ENCODE measurements at regions not wholly inside any gene's neighbourhood (a gene's known extent, or its start where the extent isn't known, plus 50 kb on each side); places are given as distances from the start of the nearest gene placed in this dataset.

DNA sequence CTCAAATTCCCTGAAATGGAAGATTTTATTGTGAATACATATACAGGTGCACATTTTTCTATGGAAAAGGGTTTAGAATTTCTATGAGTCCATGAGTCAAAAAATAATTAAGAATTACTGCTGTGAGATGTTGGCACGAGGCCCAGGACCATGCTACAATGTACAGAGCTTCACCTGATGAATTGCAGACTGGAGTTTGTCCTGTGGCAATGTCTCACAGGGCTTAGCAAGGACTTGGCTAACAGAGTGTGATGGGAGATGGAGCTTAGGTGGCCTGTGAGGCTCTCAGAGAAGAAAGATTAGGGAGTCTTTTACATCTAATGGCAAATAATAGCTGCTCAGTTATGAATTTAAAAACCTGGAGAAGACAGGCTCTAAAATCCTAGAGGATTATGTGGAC, 219.5 kb upstream of the CBLB start:
- TF ChIP-seq CTCF (IDR thresholded peaks at IDR 0.05; ENCODE audit: unreplicated experiment) = no peak
- H3K9me3 Mint-ChIP-seq (ENCODE audit: unreplicated experiment) = no peaks in the 10 kb centered on the region
- H3K27me3 Mint-ChIP-seq (ENCODE audit: insufficient read depth, unreplicated experiment) = no peaks in the 10 kb centered on the region
- CTCF ChIA-PET = interaction anchor here (0.6 kb wide), 1 partner anchor 10 kb away, joined by 3 read pairs; no protein-coding TSS in a partner anchor
- H3K36me3 Mint-ChIP-seq (ENCODE audit: insufficient read depth, unreplicated experiment) = no peaks in the 10 kb centered on the region
- no peak overlapping the region for H3K27ac Mint-ChIP-seq (ENCODE audit: low read depth, unreplicated experiment)
- intact Hi-C loops (cut with micrococcal nuclease) = no loop called here
- BruUV-seq (replicated peaks) = no TSS peak
- no peaks in the 10 kb centered on the region for H3K4me1 Mint-ChIP-seq (ENCODE audit: insufficient read depth, unreplicated experiment)
- H3K4me3 Mint-ChIP-seq (ENCODE audit: unreplicated experiment) = no peak overlapping the region
- peak; percentile 5 for DNase-seq (ENCODE audit: unreplicated experiment)
- POLR2A ChIA-PET = interaction anchor here (1.2 kb wide), 1 partner anchor 8 kb away, joined by 3 read pairs; no protein-coding TSS in a partner anchor

DNA sequence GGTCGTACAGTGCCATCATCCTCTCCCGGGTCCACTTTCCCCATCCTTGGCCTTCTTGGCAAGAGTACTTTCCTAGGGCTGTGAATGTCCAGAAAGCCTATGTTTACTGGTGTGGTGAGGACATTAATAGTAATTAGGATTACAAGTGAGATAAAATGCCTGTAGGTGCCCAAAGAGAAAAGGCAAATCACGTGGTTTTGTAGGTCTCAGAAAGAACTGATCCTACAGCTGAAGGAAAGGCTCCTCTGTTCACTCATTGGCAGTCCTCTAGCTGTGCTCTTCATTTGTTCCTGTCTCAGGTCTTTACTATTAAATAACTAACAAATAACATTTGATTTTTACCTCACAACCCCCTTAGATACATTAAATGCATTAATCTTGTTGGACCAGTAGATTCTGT, 220.1 kb upstream of the CBLB start:
- no peak for DNase-seq (ENCODE audit: unreplicated experiment)
- ChIA-PET POLR2A (no interaction called here), CTCF (no interaction called here)
- no peak overlapping the region for H3K4me3 Mint-ChIP-seq (ENCODE audit: unreplicated experiment)
- no TSS peak for BruUV-seq (replicated peaks)
- no peaks in the 10 kb centered on the region for H3K9me3 Mint-ChIP-seq (ENCODE audit: unreplicated experiment)
- H3K36me3 Mint-ChIP-seq (ENCODE audit: insufficient read depth, unreplicated experiment) = no peaks in the 10 kb centered on the region
- H3K4me1 Mint-ChIP-seq (ENCODE audit: insufficient read depth, unreplicated experiment) = no peaks in the 10 kb centered on the region
- no peak overlapping the region for H3K27ac Mint-ChIP-seq (ENCODE audit: low read depth, unreplicated experiment)
- intact Hi-C loops (cut with micrococcal nuclease) = no loop called here
- no peak for TF ChIP-seq CTCF (IDR thresholded peaks at IDR 0.05; ENCODE audit: unreplicated experiment)
- H3K27me3 Mint-ChIP-seq (ENCODE audit: insufficient read depth, unreplicated experiment) = no peaks in the 10 kb centered on the region

DNA sequence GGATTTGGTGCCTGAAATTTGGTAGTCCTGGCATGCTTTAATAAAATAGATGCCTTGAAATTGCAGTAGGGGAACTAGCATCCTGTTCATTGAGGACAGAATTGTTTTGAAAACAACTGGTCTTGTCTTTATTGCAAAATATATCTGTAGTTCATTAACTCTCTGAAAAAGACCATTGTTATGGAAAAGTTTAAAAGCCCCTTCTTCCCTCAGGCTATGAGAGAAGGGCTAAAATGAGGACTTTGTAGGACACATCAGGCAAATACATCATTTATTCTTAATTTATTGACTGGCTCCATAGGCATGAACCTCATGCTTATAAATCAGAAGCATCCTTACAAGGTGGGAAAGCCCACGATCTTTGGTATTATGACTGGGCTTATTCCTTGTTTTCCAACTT, 221.0 kb upstream of the CBLB start:
- no peaks in the 10 kb centered on the region for H3K27me3 Mint-ChIP-seq (ENCODE audit: insufficient read depth, unreplicated experiment)
- POLR2A ChIA-PET = interaction anchor here (1.4 kb wide), 1 partner anchor 13 kb away, joined by 4 read pairs; no protein-coding TSS in a partner anchor

GRCh38 chr3:106092792-106093191, 224.0 kb upstream of the CBLB start:
- intact Hi-C loops (cut with micrococcal nuclease) = no loop called here
- CTCF ChIA-PET = interaction anchor here (0.6 to 0.7 kb wide), 2 partner anchors 93 to 255 kb away, joined by 3 read pairs; no protein-coding TSS in a partner anchor
- POLR2A ChIA-PET = no interaction called here
- H3K4me3 Mint-ChIP-seq (ENCODE audit: unreplicated experiment) = no peak overlapping the region
- BruUV-seq (replicated peaks) = no TSS peak
- no peak for TF ChIP-seq CTCF (IDR thresholded peaks at IDR 0.05; ENCODE audit: unreplicated experiment)
- H3K27ac Mint-ChIP-seq (ENCODE audit: low read depth, unreplicated experiment) = no peak overlapping the region
- peak; percentile 35 for DNase-seq (ENCODE audit: unreplicated experiment)
- no peaks in the 10 kb centered on the region for H3K4me1 Mint-ChIP-seq (ENCODE audit: insufficient read depth, unreplicated experiment)
- H3K9me3 Mint-ChIP-seq (ENCODE audit: unreplicated experiment) = no peaks in the 10 kb centered on the region
- H3K27me3 Mint-ChIP-seq (ENCODE audit: insufficient read depth, unreplicated experiment) = no peaks in the 10 kb centered on the region
- no peaks in the 10 kb centered on the region for H3K36me3 Mint-ChIP-seq (ENCODE audit: insufficient read depth, unreplicated experiment)

More for the DNA sequence above, 221.0 kb upstream of the CBLB start:
- H3K36me3 Mint-ChIP-seq (ENCODE audit: insufficient read depth, unreplicated experiment) = no peaks in the 10 kb centered on the region
- DNase-seq (ENCODE audit: unreplicated experiment) = no peak
- H3K4me3 Mint-ChIP-seq (ENCODE audit: unreplicated experiment) = no peak overlapping the region
- CTCF ChIA-PET = no interaction called here
- BruUV-seq (replicated peaks) = no TSS peak
- intact Hi-C loops (cut with micrococcal nuclease) = no loop called here
- H3K4me1 Mint-ChIP-seq (ENCODE audit: insufficient read depth, unreplicated experiment) = no peaks in the 10 kb centered on the region
- no peaks in the 10 kb centered on the region for H3K9me3 Mint-ChIP-seq (ENCODE audit: unreplicated experiment)
- no peak for TF ChIP-seq CTCF (IDR thresholded peaks at IDR 0.05; ENCODE audit: unreplicated experiment)
- H3K27ac Mint-ChIP-seq (ENCODE audit: low read depth, unreplicated experiment) = no peak overlapping the region
